ENCODE measurements at regions not wholly inside any gene's neighbourhood (a gene's known extent, or its start where the extent isn't known, plus 50 kb on each side); places are given as distances from the start of the nearest gene placed in this dataset.

- no peak for DNase-seq (ENCODE audit: low read depth in 2 of 3, low spot score in 1 of 3)
These were observed 573.9 kb downstream of the TCERG1L start for GRCh38 chr10:130737621-130738020.

DNA sequence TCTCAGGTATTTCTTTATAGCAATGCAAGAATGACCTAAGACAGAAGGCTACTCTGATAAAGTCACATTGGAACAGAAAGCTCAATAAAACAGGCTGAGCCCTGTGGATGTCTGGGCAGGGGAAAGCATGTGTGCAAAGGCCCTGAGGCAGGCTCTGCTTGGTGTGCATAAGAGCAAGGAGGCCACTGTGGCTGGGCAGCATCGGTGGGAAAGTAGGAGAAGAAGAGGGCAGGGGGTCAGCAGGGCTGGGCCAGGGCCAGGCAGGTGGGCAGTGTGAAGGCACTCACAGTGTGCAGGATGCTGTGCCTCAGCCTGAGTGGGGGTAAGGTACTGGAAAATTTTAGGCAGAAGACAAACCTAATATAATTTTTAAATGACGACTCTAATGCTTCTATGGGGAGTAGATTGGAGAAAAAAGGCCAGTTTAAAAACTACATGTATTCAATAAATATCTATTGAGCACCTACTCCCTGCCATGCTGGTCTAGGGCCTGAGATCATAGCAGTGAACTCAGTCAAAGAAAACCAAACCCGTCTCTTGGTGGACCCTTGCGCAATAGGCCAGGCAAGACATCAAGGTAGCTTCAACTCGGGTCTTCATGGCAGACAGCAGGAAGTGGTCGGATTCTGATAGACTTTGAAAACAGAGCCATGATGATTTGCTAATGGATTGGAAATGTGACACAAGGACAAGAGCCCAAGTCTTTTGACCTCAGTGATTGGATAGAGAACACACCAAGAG, 572.3 kb downstream of the TCERG1L start:
- DNase-seq (ENCODE audit: low read depth in 2 of 3, low spot score in 1 of 3) = no peak

DNA sequence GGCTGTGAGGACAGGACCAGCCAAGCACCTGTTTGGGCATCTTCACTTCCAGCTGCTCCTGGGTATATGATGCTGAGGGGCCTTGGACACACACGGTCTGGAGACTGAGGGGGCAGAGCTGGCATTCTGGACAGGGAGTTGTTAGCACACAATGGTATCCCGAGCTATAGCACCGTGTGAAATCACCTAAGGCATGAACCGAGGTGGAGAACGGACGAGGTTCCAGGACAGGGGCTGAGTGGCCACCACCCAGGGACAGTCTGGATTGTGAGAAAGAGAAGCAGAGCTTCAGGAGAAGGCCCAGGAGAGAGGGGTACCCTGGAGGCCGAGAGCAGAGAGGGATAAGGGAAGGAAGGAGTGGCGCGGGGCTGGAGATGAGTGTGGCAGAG, 571.8 kb downstream of the TCERG1L start:
- DNase-seq (ENCODE audit: low read depth in 2 of 3, low spot score in 1 of 3) = no peak

DNA sequence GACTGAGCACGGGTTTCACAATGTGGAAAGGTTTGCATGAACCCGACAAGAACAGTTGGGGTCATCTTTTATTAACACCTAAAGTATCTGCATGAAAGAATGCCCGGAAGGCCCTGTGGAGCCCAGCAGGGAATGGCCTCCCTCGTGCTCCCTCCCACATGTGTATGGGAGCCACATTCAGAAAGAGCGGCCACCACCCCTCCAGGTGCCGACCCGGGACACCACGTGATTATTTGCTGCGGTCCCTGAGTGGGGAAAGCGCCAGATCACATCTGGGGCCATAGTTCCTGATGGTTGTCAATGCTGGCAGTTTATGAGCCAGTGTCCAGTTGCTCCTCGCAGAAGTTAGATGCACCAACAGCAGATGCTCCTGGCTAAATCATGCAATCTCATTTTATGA, 571.4 kb downstream of the TCERG1L start:
- no peak for DNase-seq (ENCODE audit: low read depth in 2 of 3, low spot score in 1 of 3)

DNA sequence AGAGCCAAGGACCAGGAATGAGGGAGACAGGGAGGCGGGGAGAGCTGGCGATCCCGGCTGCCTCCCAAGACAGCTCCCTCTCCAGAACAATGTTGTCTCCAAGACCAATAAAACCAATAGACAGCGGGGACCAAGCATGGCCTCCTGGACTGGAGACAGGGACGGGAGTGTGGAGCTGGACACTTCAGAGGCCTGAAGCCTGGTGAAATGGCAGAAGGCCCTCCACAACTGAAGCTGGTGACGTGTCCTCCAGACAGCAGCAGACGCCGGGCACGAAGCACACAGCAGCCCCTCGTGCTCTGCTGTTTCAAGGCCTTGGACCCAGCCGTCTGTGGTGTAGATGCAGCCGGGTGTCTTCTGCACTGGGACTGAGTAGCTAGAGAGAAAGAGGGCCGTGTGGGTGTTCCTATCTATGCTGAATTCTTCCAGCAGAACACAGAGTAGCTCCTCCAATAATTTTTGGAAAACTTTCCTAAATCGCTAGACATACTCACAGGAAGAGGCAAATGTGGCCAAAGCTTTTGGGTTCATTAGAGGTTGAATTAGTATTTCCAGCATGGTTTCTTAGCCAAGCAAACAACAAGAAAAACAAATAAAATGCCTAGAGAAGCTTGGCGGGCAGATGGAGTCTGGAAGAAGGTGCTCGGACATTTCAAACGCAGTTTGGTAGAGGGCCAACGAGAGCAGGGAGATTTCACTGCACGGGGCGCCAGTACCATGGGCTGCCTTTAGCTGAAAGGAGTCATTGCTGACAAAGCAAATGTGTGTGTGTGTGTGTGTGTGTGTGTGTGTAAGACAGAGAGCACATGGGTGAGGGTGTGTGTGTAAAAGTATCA, 570.4 kb downstream of the TCERG1L start:
- no peak for DNase-seq (ENCODE audit: low read depth in 2 of 3, low spot score in 1 of 3)

DNA sequence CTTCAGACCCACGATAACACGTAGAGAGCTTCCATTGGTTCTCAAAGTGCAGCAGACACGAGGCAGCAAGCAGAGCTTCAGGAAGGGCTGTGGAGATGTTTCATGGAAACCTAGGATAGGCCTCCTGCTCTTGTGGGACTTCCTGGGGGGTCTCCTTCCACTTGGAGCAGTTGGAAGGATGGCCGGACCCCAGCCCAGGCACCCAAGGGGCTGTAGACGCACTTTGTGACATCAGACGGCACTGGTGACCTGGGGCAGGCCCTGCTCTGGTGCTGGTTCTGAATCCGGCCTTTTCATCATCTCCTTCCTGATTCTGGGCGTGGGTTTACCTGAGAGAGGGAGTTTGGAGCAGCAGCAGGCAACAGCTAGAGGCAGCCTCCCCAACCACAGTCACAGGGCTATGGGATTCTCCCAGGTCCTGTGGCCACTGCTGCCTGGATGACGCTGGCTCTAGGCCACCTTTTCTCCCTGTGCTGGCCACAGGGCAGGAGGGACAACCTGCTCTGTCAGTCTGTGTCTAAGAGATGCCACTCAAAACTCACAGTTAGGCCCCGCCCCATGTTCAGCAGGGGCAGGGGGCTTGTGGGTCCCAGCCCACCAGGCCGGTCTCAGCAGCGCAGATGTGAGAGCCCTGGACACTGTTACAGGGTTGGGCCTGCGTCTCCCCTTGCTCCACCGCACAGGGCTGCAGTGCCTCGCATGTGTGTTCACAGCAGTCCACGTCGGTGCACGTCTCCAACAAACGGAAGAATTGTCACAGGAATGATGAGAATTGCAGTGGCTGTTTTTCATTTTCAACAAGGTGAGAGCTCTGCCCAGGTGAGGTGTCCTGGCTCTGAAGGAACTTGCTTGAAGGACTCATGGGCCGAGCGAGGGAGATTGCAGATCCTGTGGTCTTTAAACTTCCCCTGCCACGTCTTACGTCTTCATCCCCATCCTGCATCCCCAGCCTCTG, 569.3 kb downstream of the TCERG1L start:
- DNase-seq (ENCODE audit: low read depth in 2 of 3, low spot score in 1 of 3) = no peak

GRCh38 chr10:130742941-130743675, 568.4 kb downstream of the TCERG1L start:
- DNase-seq (ENCODE audit: low read depth in 2 of 3, low spot score in 1 of 3) = no peak

DNA sequence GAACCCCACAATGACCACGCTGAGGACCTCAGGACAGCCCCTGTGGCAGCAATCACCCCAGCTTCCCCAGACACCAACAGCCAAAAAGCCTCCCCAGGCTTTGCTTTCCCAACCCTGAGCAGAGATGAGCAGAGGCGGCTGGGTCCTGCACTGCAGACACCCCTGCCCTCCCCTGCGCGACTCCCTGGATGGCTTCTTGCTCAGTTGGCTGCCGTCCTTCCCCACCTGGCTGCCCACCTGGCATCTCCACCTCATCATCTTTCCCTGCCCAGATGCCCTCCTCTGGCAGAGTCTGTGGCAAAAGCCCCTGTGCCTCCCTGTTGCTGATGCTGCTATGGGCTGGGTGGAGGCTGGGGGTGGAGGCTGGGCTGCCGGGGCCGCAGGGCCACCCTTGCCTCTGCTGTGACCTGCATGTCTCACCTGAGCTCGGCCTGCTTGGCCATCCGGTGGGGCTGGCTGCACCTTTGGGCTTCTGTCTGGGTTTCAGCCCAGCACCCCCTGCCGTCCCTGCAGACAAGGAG, 567.7 kb downstream of the TCERG1L start:
- no peak for DNase-seq (ENCODE audit: low read depth in 2 of 3, low spot score in 1 of 3)

DNA sequence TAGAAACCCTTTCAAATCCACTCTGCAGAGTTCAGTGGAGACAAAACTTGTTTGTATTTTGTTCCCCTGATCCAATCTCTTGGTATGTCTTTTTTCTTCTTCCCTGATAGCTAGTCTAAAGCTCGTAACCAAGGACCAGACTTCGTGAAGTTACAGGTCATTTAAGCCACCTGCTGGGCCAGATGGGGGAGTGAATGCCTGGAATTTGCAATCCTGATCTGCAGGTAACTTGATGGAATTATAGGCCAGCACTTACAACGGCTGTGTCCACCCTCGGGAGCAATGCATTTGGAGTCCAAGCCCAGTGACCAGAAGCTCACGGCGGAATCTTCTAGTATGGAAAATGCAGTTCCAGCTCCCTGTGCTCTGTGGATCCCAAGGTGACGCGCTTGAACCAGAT, 566.9 kb downstream of the TCERG1L start:
- DNase-seq (ENCODE audit: low read depth in 2 of 3, low spot score in 1 of 3) = no peak

DNA sequence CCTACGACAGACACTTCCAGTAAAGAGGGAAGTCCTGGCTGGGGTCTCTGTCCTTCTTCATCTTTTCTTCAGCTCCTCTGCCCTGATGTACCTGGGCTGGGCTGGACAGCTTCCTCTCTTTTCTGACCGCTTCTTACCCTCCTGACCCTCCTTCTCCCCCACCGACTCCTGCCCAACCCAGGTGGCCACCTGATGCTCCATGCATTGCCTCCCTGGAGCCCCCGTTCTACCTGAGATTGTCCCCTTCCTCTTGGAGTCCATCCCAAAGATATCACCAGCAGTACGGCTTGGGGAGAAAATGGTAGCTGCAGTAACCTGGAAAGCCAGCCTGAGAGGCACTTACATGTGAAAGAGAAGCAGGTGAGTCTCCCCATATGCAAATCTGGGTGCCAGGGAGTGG, 566.3 kb downstream of the TCERG1L start:
- DNase-seq (ENCODE audit: low read depth in 2 of 3, low spot score in 1 of 3) = no peak

GRCh38 chr10:130745821-130746220, 565.7 kb downstream of the TCERG1L start:
- DNase-seq (ENCODE audit: low read depth in 2 of 3, low spot score in 1 of 3) = no peak

DNA sequence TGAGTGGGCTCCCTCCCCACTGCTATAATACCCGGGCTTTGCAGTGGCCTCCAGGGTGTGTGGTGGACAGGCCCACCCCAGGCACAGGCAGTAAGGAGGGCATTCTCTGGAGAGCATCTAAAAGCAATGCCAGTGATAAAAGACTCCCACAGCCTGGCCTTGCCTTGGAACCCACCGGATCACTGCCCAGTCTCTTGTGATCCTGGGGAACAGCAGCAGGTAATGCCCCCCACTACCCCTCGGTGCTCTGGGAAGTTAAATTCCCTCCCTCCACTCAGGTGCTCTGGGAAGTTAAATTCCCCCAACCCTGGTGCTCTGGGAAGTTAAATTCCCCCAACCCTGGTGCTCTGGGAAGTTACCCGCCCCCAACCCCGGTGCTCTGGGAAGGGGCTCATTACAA, 565.2 kb downstream of the TCERG1L start:
- DNase-seq (ENCODE audit: low read depth in 2 of 3, low spot score in 1 of 3) = no peak

GRCh38 chr10:130747356-130747755, 564.2 kb downstream of the TCERG1L start:
- no peak for DNase-seq (ENCODE audit: low read depth in 2 of 3, low spot score in 1 of 3)

- DNase-seq (ENCODE audit: low read depth in 2 of 3, low spot score in 1 of 3) = no peak
These were observed 563.6 kb downstream of the TCERG1L start for GRCh38 chr10:130747946-130748345.

DNA sequence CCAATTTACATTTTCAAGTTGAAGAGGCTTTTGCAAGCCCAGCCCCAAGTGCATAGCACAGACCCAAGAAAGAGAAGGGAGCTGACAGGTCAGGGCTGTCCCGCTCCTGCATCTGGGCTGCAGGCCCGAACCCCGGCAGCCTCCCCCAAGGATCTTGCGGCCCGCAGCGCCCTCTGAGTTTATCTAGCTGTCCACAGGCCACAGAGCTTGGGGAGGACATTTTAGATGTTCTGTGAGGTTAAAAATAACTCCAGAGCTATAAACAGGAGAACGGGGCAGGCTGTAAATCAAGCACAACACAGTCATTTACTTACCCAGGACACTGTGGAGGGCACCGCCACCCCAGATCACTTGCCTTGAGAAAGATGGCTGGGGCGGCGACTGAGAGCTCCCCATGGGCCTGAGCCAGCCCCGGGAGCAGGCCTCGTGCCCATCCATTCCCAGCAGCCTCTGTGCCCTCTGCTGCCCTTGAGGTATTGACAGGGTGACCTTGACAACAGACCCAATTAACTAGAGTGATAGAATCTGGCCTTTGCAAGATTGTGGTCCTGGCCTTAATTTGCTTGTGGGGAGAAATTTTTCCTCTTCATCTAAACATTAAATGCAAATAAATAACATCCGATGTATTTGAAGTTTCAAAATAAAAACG, 563.0 kb downstream of the TCERG1L start:
- DNase-seq (ENCODE audit: low read depth in 2 of 3, low spot score in 1 of 3) = no peak

DNA sequence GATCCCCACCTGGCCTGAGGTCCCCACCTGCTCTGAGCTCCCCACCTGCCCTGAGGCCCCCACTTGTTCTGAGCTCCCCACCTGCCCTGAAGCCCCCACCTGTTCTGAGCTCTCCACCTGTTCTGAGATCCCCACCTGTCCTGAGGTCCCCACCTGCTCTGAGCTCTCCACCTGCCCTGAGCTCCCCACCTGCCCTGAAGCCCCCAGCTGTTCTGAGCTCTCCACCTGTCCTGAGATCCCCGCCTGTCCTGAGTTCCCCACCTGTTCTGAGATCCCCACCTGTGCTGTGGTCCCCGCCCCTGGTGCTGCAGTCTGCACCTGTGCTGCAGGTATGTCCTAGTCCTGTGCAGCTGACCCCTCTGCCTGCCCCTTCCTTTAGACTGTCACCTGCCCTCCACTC, 561.6 kb downstream of the TCERG1L start:
- DNase-seq (ENCODE audit: low read depth in 2 of 3, low spot score in 1 of 3) = no peak

GRCh38 chr10:130750441-130750840, 561.1 kb downstream of the TCERG1L start:
- DNase-seq (ENCODE audit: low read depth in 2 of 3, low spot score in 1 of 3) = no peak

DNA sequence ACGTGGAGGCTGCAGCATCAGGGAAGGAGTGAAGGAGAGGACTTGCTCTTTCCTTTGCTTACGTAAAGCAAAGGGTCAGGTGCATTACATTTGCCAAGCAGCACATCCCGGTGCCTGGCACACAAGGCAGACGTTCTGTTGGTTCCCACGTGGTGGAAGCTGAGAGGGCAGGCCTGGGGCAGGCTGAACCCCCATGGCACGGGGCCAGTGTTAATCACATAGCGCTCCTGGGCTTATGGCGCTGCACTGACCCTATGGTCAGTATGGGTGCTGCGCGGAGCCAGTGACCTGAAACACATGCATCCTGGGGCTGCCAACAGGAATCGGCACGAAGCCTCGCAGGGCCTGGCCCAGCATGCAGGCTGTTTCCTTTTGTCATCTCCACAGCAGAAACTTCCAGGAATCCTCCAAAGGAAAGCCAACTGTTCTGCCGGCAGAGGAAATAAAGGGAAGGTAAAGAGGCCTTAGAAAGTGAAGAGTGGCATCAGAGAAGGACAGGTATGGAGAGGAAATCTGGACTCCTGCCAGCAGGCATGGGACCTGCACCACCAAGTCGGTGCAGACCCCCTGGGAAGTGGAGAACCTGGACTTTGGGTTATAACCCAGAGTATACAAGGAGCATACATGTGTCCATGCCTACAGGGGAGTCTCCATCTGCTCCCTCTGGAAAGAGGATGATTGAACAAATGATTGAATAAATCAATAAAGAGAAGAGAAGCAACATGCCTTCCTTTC, 560.2 kb downstream of the TCERG1L start:
- no peak for DNase-seq (ENCODE audit: low read depth in 2 of 3, low spot score in 1 of 3)

- no peak for DNase-seq (ENCODE audit: low read depth in 2 of 3, low spot score in 1 of 3)
These were observed 559.7 kb downstream of the TCERG1L start for GRCh38 chr10:130751851-130752250.

Measured in stimulated activated CD4-positive, alpha-beta T cell treated with anti-CD3 and anti-CD28 coated beads, Interleukin-12 subunit alpha, Interleukin-12 subunit beta, amount 100 ng/mL, for 48 hours (primary cell).